ENCODE measurements at regions not wholly inside any gene's neighbourhood (a gene's known extent, or its start where the extent isn't known, plus 50 kb on each side); places are given as distances from the start of the nearest gene placed in this dataset.
"Not testable (repeated sequence)": the region's sequence is repeated elsewhere in the genome, so short reads cannot be mapped to it uniquely, and the experiment has no call there.

GRCh38 chr18:47644896-47645295 is 285.6 kb downstream of the SMAD2 start:
- H3K27me3 ChIP-seq (ENCODE audit: control insufficient read depth, insufficient read depth, low read length): no peaks in the 10 kb centered on the region
- no peaks in the 10 kb centered on the region for H3K36me3 ChIP-seq (ENCODE audit: control insufficient read depth, insufficient read depth, low read length)
- TF ChIP-seq SIN3A (IDR thresholded peaks at IDR 0.05; ENCODE audit: borderline replicate concordance, insufficient read depth, low read depth, low read length) (no peak), TCF7L2 (IDR thresholded peaks at IDR 0.05; ENCODE audit: low read depth, low read length) (no peak), CTCF (IDR thresholded peaks at IDR 0.05) (no peak), POLR2AphosphoS5 (IDR thresholded peaks at IDR 0.05; ENCODE audit: low read depth, low read length) (no peak), REST (IDR thresholded peaks at IDR 0.05; ENCODE audit: insufficient read depth in 1 of 2, low read depth in 2 of 2, low read length in 1 of 2) (no peak)
- H3K4me1 ChIP-seq (ENCODE audit: control insufficient read depth, insufficient read depth, low read length): no peaks in the 10 kb centered on the region
- no peaks in the 10 kb centered on the region for H3K9me3 ChIP-seq (ENCODE audit: control insufficient read depth, insufficient read depth, low read depth, low read length)
- no peak overlapping the region for H3K4me3 ChIP-seq (ENCODE audit: low read depth in 2 of 2, low read length in 2 of 2)
- ATAC-seq: no peak
- intact Hi-C loops (cut with micrococcal nuclease; ENCODE audit: unreplicated experiment): no loop called here
- ChIA-PET CTCF (no interaction called here), POLR2A (no interaction called here)
- in situ Hi-C loops (cut with HindIII; ENCODE audit: low pct_unique_long_range_greater_than_20kb, low sequenced_read_pairs): no loop called here
- no TSS peak for BruUV-seq (replicated peaks)
- DNase-seq (ENCODE audit: low read depth, low spot score): no peak
- H3K27ac ChIP-seq (ENCODE audit: low read length): no peak overlapping the region

GRCh38 chr18:47637551-47637950 is 292.9 kb downstream of the SMAD2 start:
- CTCF ChIA-PET; H3K4me3 ChIP-seq (ENCODE audit: low read depth in 2 of 2, low read length in 2 of 2); ATAC-seq; intact Hi-C loops (cut with micrococcal nuclease; ENCODE audit: unreplicated experiment); H3K27me3 ChIP-seq (ENCODE audit: control insufficient read depth, insufficient read depth, low read length); H3K9me3 ChIP-seq (ENCODE audit: control insufficient read depth, insufficient read depth, low read depth, low read length); H3K4me1 ChIP-seq (ENCODE audit: control insufficient read depth, insufficient read depth, low read length); in situ Hi-C loops (cut with HindIII; ENCODE audit: low pct_unique_long_range_greater_than_20kb, low sequenced_read_pairs); BruUV-seq (replicated peaks); POLR2A ChIA-PET; DNase-seq (ENCODE audit: low read depth, low spot score); H3K36me3 ChIP-seq (ENCODE audit: control insufficient read depth, insufficient read depth, low read length); H3K27ac ChIP-seq (ENCODE audit: low read length): not testable (repeated sequence)

- CTCF ChIA-PET: no interaction called here
- in situ Hi-C loops (cut with HindIII; ENCODE audit: low pct_unique_long_range_greater_than_20kb, low sequenced_read_pairs): no loop called here
- BruUV-seq (replicated peaks): no TSS peak
Observed at GRCh38 chr18:47635416-47635815, 295.0 kb downstream of the SMAD2 start.

More at GRCh38 chr18:47635416-47635815, 295.0 kb downstream of the SMAD2 start:
- H3K9me3 ChIP-seq (ENCODE audit: control insufficient read depth, insufficient read depth, low read depth, low read length): no peaks in the 10 kb centered on the region
- TF ChIP-seq SIN3A (IDR thresholded peaks at IDR 0.05; ENCODE audit: borderline replicate concordance, insufficient read depth, low read depth, low read length): no peak
- TF ChIP-seq CTCF (IDR thresholded peaks at IDR 0.05): no peak
- no peak for TF ChIP-seq POLR2AphosphoS5 (IDR thresholded peaks at IDR 0.05; ENCODE audit: low read depth, low read length)
- TF ChIP-seq REST (IDR thresholded peaks at IDR 0.05; ENCODE audit: insufficient read depth in 1 of 2, low read depth in 2 of 2, low read length in 1 of 2): no peak
- TF ChIP-seq TCF7L2 (IDR thresholded peaks at IDR 0.05; ENCODE audit: low read depth, low read length): no peak
- no peaks in the 10 kb centered on the region for H3K36me3 ChIP-seq (ENCODE audit: control insufficient read depth, insufficient read depth, low read length)
- no peak for ATAC-seq
- H3K4me3 ChIP-seq (ENCODE audit: low read depth in 2 of 2, low read length in 2 of 2): no peak overlapping the region
- H3K27ac ChIP-seq (ENCODE audit: low read length): no peak overlapping the region
- intact Hi-C loops (cut with micrococcal nuclease; ENCODE audit: unreplicated experiment): no loop called here
- H3K4me1 ChIP-seq (ENCODE audit: control insufficient read depth, insufficient read depth, low read length): no peaks in the 10 kb centered on the region
- H3K27me3 ChIP-seq (ENCODE audit: control insufficient read depth, insufficient read depth, low read length): no peaks in the 10 kb centered on the region; the same call in 1 of the 2 replicates
- DNase-seq (ENCODE audit: low read depth, low spot score): no peak
- POLR2A ChIA-PET: no interaction called here

Data from Panc1 (cell line).